ENCODE measurements at regions not wholly inside any gene's neighbourhood (a gene's known extent, or its start where the extent isn't known, plus 50 kb on each side); places are given as distances from the start of the nearest gene placed in this dataset.

GRCh38 chr4:86493460-86493859, 100.7 kb upstream of the PTPN13 start (continued):
- TF ChIP-seq TCF7 (CRISPR knock-in tag; IDR thresholded peaks at IDR 0.05; ENCODE audit: low read depth) (no peak), ZNF416 (CRISPR knock-in tag; IDR thresholded peaks at IDR 0.05) (no peak), ATF6 (CRISPR knock-in tag; IDR thresholded peaks at IDR 0.05) (no peak), ZNF317 (CRISPR knock-in tag; IDR thresholded peaks at IDR 0.05; ENCODE audit: borderline replicate concordance, low read depth) (no peak)

- Mint-ChIP-seq H3K27ac (no peak overlapping the region), H3K4me1 (peaks cover 46% of the 10 kb centered on the region), H3K36me3 (peaks cover 5% of the 10 kb centered on the region), H3K27me3 (ENCODE audit: low read depth) (no peaks in the 10 kb centered on the region), H3K9me3 (peaks cover 3% of the 10 kb centered on the region; the same call in 1 of the 2 replicates), H3K4me3 (no peak overlapping the region)
- TF ChIP-seq GRHL2 (CRISPR knock-in tag; IDR thresholded peaks at IDR 0.05; ENCODE audit: insufficient replicate concordance, severe bottlenecking) (no peak), PRRX2 (CRISPR knock-in tag; IDR thresholded peaks at IDR 0.05) (no peak), ATF3 (CRISPR knock-in tag; conservative IDR thresholded peaks at IDR 0.05) (no peak), SP1 (CRISPR knock-in tag; conservative IDR thresholded peaks at IDR 0.05) (no peak), CTCF (IDR thresholded peaks at IDR 0.05) (peak; percentile 78)
- DNase-seq (ENCODE audit: low spot score) (peak; percentile 25), ATAC-seq (no peak)
- POLR2A ChIA-PET: no interaction called here
- CTCF ChIA-PET: interaction anchor here (0.6 to 3.9 kb wide), 40 partner anchors 9 to 426 kb away, joined by 3 to 27 read pairs (median 4); partner anchors contain the start of gene PTPN13
Observed at GRCh38 chr4:86496094-86497080, 97.7 kb upstream of the PTPN13 start.

GRCh38 chr4:86497131-86497530, 97.0 kb upstream of the PTPN13 start:
- ATAC-seq: no peak
- Mint-ChIP-seq H3K9me3 (peaks cover 3% of the 10 kb centered on the region; the same call in 1 of the 2 replicates), H3K27me3 (ENCODE audit: low read depth) (no peaks in the 10 kb centered on the region), H3K27ac (no peak overlapping the region), H3K36me3 (peaks cover 5% of the 10 kb centered on the region), H3K4me1 (peaks cover 43% of the 10 kb centered on the region), H3K4me3 (no peak overlapping the region)
- CTCF ChIA-PET: interaction anchor here (1.0 to 3.9 kb wide), 9 partner anchors 9 to 382 kb away, joined by 3 to 27 read pairs (median 6); partner anchors contain the start of gene PTPN13
- no peak for DNase-seq (ENCODE audit: low spot score)
- POLR2A ChIA-PET: no interaction called here
- TF ChIP-seq TP53 (CRISPR knock-in tag; IDR thresholded peaks at IDR 0.05) (no peak), ZBTB21 (CRISPR knock-in tag; IDR thresholded peaks at IDR 0.05; ENCODE audit: borderline replicate concordance) (no peak), SOX15 (CRISPR knock-in tag; IDR thresholded peaks at IDR 0.05) (no peak), MXD4 (CRISPR knock-in tag; IDR thresholded peaks at IDR 0.05; ENCODE audit: borderline replicate concordance) (no peak), MAX (CRISPR knock-in tag; IDR thresholded peaks at IDR 0.05) (no peak), ATF6 (CRISPR knock-in tag; IDR thresholded peaks at IDR 0.05) (no peak), ARID4B (CRISPR knock-in tag; IDR thresholded peaks at IDR 0.05; ENCODE audit: borderline replicate concordance) (no peak), ZNF219 (CRISPR knock-in tag; IDR thresholded peaks at IDR 0.05; ENCODE audit: borderline replicate concordance) (no peak), ZMAT4 (CRISPR knock-in tag; IDR thresholded peaks at IDR 0.05) (no peak), ZNF671 (CRISPR knock-in tag; IDR thresholded peaks at IDR 0.05) (no peak), JUN (CRISPR knock-in tag; IDR thresholded peaks at IDR 0.05) (no peak), HMGA2 (CRISPR knock-in tag; IDR thresholded peaks at IDR 0.05) (no peak), ZNF317 (CRISPR knock-in tag; IDR thresholded peaks at IDR 0.05; ENCODE audit: borderline replicate concordance, low read depth) (no peak), FOXP1 (CRISPR knock-in tag; IDR thresholded peaks at IDR 0.05; ENCODE audit: borderline replicate concordance) (no peak)
